Left lung (tissue), 4 donors: ENCODE measurements at regions not wholly inside any gene's neighbourhood (a gene's known extent, or its start where the extent isn't known, plus 50 kb on each side); places are given as distances from the start of the nearest gene placed in this dataset.

Source experiments
- ATAC-seq: fragments of 200-7000 bp; cut with Tn5 transposase; one replicate; pipeline ENCODE4 v1.9.1; 2020; ENCODE audit warnings: moderate library complexity
- DNase-seq, 4 donors: peaks; one replicate each; pipeline ENCODE4 v3.0.0-alpha.2; 2013 to 2020
- H3K27ac ChIP-seq, 2 donors: fragments of 200-600 bp; sonication (generic) in 1 of 2; one replicate each; pipeline versions ENCODE4 v1.5.0 to v1.8.0; 2020 to 2021
- H3K27me3 ChIP-seq, 2 donors: fragments of 200-600 bp; sonication (generic) in 1 of 2; one replicate each; pipeline versions ENCODE4 v1.5.0 to v1.8.0; 2020 to 2021
- H3K36me3 ChIP-seq, 2 donors: fragments of 200-600 bp; sonication (generic) in 1 of 2; one replicate each; pipeline versions ENCODE4 v1.5.0 to v1.8.0; 2020 to 2021
- H3K4me1 ChIP-seq, 2 donors: fragments of 200-600 bp; one replicate each; pipeline ENCODE4 v1.8.0; 2021
- H3K4me3 ChIP-seq, 2 donors: fragments of 200-600 bp; sonication (generic) in 1 of 2; one replicate each; pipeline versions ENCODE4 v1.5.0 to v1.8.0; 2020 to 2021; ENCODE audit warnings: mild to moderate bottlenecking in 1 of 2
- H3K9me3 ChIP-seq, 2 donors: fragments of 200-600 bp; sonication (generic) in 1 of 2; one replicate each; pipeline versions ENCODE4 v1.5.0 to v1.8.0; 2020 to 2021
- intact Hi-C, 2 donors: fragments of 100-400 bp; cut with DNase I; formaldehyde crosslinking; loops; one replicate each; pipeline versions ENCODE4 v1.11.2 to v1.14.2; 2022
- TF ChIP-seq, protein P1 (sequence below), 2 donors: fragments of 200-600 bp; sonication (generic) in 1 of 2; IDR thresholded peaks; one replicate each; pipeline versions ENCODE4 v1.5.0 to v1.8.0; 2021; ENCODE audit warnings: antibody characterized with exemption in 2 of 2
- donor health status: DM: no; HTN: yes; CAD: no.
- donor health status: DM: no; HTN: no; CAD: no.

- no peaks in the 10 kb centered on the region for H3K9me3 ChIP-seq
- no peak for DNase-seq
- no peak overlapping the region for H3K4me3 ChIP-seq
- TF ChIP-seq, protein P1, sequence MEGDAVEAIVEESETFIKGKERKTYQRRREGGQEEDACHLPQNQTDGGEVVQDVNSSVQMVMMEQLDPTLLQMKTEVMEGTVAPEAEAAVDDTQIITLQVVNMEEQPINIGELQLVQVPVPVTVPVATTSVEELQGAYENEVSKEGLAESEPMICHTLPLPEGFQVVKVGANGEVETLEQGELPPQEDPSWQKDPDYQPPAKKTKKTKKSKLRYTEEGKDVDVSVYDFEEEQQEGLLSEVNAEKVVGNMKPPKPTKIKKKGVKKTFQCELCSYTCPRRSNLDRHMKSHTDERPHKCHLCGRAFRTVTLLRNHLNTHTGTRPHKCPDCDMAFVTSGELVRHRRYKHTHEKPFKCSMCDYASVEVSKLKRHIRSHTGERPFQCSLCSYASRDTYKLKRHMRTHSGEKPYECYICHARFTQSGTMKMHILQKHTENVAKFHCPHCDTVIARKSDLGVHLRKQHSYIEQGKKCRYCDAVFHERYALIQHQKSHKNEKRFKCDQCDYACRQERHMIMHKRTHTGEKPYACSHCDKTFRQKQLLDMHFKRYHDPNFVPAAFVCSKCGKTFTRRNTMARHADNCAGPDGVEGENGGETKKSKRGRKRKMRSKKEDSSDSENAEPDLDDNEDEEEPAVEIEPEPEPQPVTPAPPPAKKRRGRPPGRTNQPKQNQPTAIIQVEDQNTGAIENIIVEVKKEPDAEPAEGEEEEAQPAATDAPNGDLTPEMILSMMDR (IDR thresholded peaks at IDR 0.05), result no peak
- H3K27ac ChIP-seq, result no peak overlapping the region
- ATAC-seq, result no peak
- no peaks in the 10 kb centered on the region for H3K27me3 ChIP-seq
- H3K4me1 ChIP-seq, result no peaks in the 10 kb centered on the region
- intact Hi-C loops, result no loop called here
- no peaks in the 10 kb centered on the region for H3K36me3 ChIP-seq
These were observed 109.4 kb downstream of the TMEM30B start for GRCh38 chr14:61171727-61172126.

DNA sequence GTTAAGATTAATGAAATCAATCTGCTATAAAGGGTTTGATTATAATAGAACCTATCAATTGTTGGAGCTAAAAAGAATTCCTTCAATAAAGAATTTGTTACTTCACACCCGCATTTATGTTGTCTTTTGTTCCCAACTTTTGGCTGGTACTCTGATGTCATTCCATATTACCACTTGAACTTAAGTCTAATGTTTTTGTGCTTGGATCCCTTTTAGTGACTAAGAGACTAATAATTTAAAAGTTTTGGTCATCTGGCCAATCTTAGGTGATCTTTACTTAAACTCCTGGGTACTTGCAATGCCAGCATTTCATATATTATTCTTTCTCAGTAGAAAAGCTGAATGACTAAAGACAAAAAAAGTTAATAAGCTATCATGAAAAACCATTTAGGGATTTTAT lies 113.0 kb downstream of the TMEM30B start:
- H3K9me3 ChIP-seq, result no peaks in the 10 kb centered on the region
- no peaks in the 10 kb centered on the region for H3K4me1 ChIP-seq
- ATAC-seq (no peak), DNase-seq (no peak)
- H3K27ac ChIP-seq, result no peak overlapping the region
- TF ChIP-seq, protein P1 (IDR thresholded peaks at IDR 0.05), result no peak
- H3K27me3 ChIP-seq, result no peaks in the 10 kb centered on the region
- intact Hi-C loops, result no loop called here
- no peaks in the 10 kb centered on the region for H3K36me3 ChIP-seq
- H3K4me3 ChIP-seq, result no peak overlapping the region

GRCh38 chr14:61167642-61168041 lies 113.5 kb downstream of the TMEM30B start:
- Histone ChIP-seq H3K36me3 (no peaks in the 10 kb centered on the region), H3K27me3 (no peaks in the 10 kb centered on the region), H3K27ac (no peak overlapping the region), H3K4me3 (no peak overlapping the region), H3K9me3 (no peaks in the 10 kb centered on the region), H3K4me1 (no peaks in the 10 kb centered on the region)
- DNase-seq (no peak), ATAC-seq (no peak)
- TF ChIP-seq, protein P1 (IDR thresholded peaks at IDR 0.05), result no peak
- intact Hi-C loops, result no loop called here

- no peak overlapping the region for H3K27ac ChIP-seq
- H3K4me1 ChIP-seq, result no peaks in the 10 kb centered on the region
- ATAC-seq (no peak), DNase-seq (no peak)
- no peak overlapping the region for H3K4me3 ChIP-seq
- no peaks in the 10 kb centered on the region for H3K27me3 ChIP-seq
- TF ChIP-seq, protein P1 (IDR thresholded peaks at IDR 0.05), result no peak
- no peaks in the 10 kb centered on the region for H3K9me3 ChIP-seq
- H3K36me3 ChIP-seq, result no peaks in the 10 kb centered on the region
- intact Hi-C loops, result no loop called here
These were observed 120.3 kb downstream of the TMEM30B start for GRCh38 chr14:61160798-61161197.

DNA sequence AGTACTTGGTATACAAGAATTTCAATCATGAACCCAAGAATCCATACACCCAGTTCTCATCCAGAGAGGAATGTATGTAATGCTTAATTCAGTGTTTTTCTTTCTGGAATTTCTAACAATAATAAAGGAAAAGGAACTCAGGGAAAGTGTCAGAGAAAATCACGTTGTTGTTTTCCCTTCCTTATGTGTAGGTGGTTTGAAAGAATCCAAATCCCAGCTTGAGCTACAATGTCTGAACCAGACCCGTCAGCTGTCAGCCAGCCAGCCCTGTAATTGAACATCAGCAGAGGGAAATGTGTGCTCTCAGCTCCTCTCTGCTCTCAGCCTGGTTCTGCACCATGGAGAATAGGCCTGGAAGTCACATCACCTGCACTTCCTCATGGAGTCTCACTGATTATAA lies 126.5 kb downstream of the TMEM30B start:
- Histone ChIP-seq H3K27ac (no peak overlapping the region), H3K27me3 (no peaks in the 10 kb centered on the region), H3K36me3 (no peaks in the 10 kb centered on the region), H3K4me1 (no peaks in the 10 kb centered on the region), H3K4me3 (no peak overlapping the region), H3K9me3 (no peaks in the 10 kb centered on the region)
- ATAC-seq (no peak), DNase-seq (no peak)
- TF ChIP-seq, protein P1 (IDR thresholded peaks at IDR 0.05), result no peak
- intact Hi-C loops, result no loop called here
